ENCODE measurements at regions not wholly inside any gene's neighbourhood (a gene's known extent, or its start where the extent isn't known, plus 50 kb on each side); places are given as distances from the start of the nearest gene placed in this dataset.
A peak's percentile ranks its signal among the peaks of the same experiment; 100 is the strongest.

GRCh38 chr5:25441810-25442209 is 797.0 kb upstream of the CDH10 start:
- H4K8ac ChIP-seq (ENCODE audit: extremely low read depth, insufficient read depth, low read length): no peak overlapping the region
- no peak overlapping the region for H3K27ac ChIP-seq (ENCODE audit: low read depth, low read length)
- peaks cover 4 to 20% of the 10 kb centered on the region in 2 experiments for H4K20me1 ChIP-seq (replicated peaks in 1 of 2; ENCODE audit: control insufficient read depth in 1 of 2, insufficient read depth in 2 of 2, low read length in 2 of 2)
- H2BK12ac ChIP-seq (ENCODE audit: low read depth, low read length): no peak overlapping the region
- peak overlapping the region; percentile 62; the same call in 1 of the 2 replicates for H3K18ac ChIP-seq (ENCODE audit: extremely low read depth, low read length)
- H2BK20ac ChIP-seq (ENCODE audit: low read length): no peak overlapping the region
- FAIRE-seq (peak; percentile 57), DNase-seq (ENCODE audit: low read depth in 1 of 2, low spot score in 2 of 2) (no peak)
- H3K4me3 ChIP-seq (ENCODE audit: extremely low read depth in 1 of 4, insufficient read depth in 2 of 4, low read depth in 3 of 4, low read length in 4 of 4): peak overlapping the region; percentile 69 to 83 (median 77)
- no peak overlapping the region for H4K5ac ChIP-seq (ENCODE audit: insufficient read length, low read depth, low read length)
- no peak overlapping the region for H2BK15ac ChIP-seq (ENCODE audit: low read length)
- no peak overlapping the region for H3K14ac ChIP-seq (ENCODE audit: insufficient read length)
- ChIA-PET POLR2A (ENCODE audit: partially characterized antibody) (interaction anchor here (1.0 to 1.2 kb wide), 3 partner anchors 12 to 127 kb away, joined by 3 to 4 read pairs (median 4); no protein-coding TSS in a partner anchor), CTCF (ENCODE audit: partially characterized antibody) (interaction anchor here (1.1 kb wide), 1 partner anchor 319 kb away, joined by 3 read pairs; no protein-coding TSS in a partner anchor)
- H3K23me2 ChIP-seq (ENCODE audit: low read depth, low read length): no peaks in the 10 kb centered on the region
- H3K27me3 ChIP-seq (replicated peaks in 1 of 4; ENCODE audit: control insufficient read depth in 3 of 4, extremely low read depth in 1 of 4, insufficient read depth in 3 of 4, low read length in 3 of 4): no peaks in the 10 kb centered on the region
- no peak overlapping the region for H3K56ac ChIP-seq (replicated peaks; ENCODE audit: insufficient read length, low read depth, low read length)
- peaks cover 0 to 11% (median 0%) of the 10 kb centered on the region in 4 experiments; a peak in 2 of 7 replicates for H3K4me1 ChIP-seq (replicated peaks in 1 of 4; ENCODE audit: control insufficient read depth in 3 of 4, insufficient read depth in 4 of 4, low read length in 3 of 4)
- peaks cover 36 to 98% of the 10 kb centered on the region in 2 experiments for H3K79me2 ChIP-seq (ENCODE audit: control insufficient read depth in 1 of 2, insufficient read depth in 2 of 2, low read length in 2 of 2)
- no peaks in the 10 kb centered on the region for H3K9me3 ChIP-seq (ENCODE audit: insufficient read depth in 2 of 2, low read depth in 1 of 2, low read length in 1 of 2)
- H3K36me3 ChIP-seq (ENCODE audit: control insufficient read depth in 2 of 4, insufficient read depth in 4 of 4, low read length in 3 of 4): peaks cover 0 to 74% (median 7%) of the 10 kb centered on the region in 4 experiments; a peak in 4 of 8 replicates
- H2BK5ac ChIP-seq (ENCODE audit: low read depth, low read length): no peak overlapping the region
- H3K4ac ChIP-seq (replicated peaks; ENCODE audit: insufficient read length, low read depth, low read length): no peak overlapping the region
- TF ChIP-seq SIN3A (conservative IDR thresholded peaks at IDR 0.05 in 1 of 2, IDR thresholded peaks at IDR 0.05 in 1 of 2; ENCODE audit: low read depth in 1 of 2, low read length in 2 of 2): 0 out of 4 replicates have a peak, but pooled peaks of 1 of the 2 experiments have one; percentile 17
- TF ChIP-seq TCF12 (IDR thresholded peaks at IDR 0.05; ENCODE audit: low read depth, low read length): no peak
- TF ChIP-seq POLR2AphosphoS5 (IDR thresholded peaks at IDR 0.05; ENCODE audit: low read depth, low read length): peak; percentile 71
- no peak for TF ChIP-seq SP2 (IDR thresholded peaks at IDR 0.05; ENCODE audit: low read length)
- 0 out of 2 replicates have a peak, but pooled peaks have one; percentile 26 for TF ChIP-seq TAF1 (IDR thresholded peaks at IDR 0.05; ENCODE audit: low read depth, low read length)
- peak; percentile 55 to 65 for TF ChIP-seq POLR2A (IDR thresholded peaks at IDR 0.05; ENCODE audit: control extremely low read depth in 1 of 2, low read depth in 2 of 2, low read length in 2 of 2)
- peak overlapping the region; percentile 8 to 67 (median 40); a peak in 4 of 7 replicates for H3K9ac ChIP-seq (replicated peaks in 1 of 4; ENCODE audit: extremely low read depth in 1 of 4, low read depth in 3 of 4, low read length in 3 of 4)
- H2BK120ac ChIP-seq (replicated peaks; ENCODE audit: low read depth, low read length): no peak overlapping the region
- no peak overlapping the region for H4K91ac ChIP-seq (replicated peaks; ENCODE audit: insufficient read length, low read length)
- peak overlapping the region; percentile 76 to 93 for H3K4me2 ChIP-seq (ENCODE audit: insufficient read depth in 1 of 2, low read depth in 2 of 2, low read length in 2 of 2)
- WGBS, 2 experiments (ENCODE audit: extremely low coverage in 1 of 2, insufficient coverage in 1 of 2, insufficient read length in 1 of 2, insufficient replicate concordance in 2 of 2, low coverage in 1 of 2, low lambda C conversion rate in 2 of 2, missing lambda C conversion rate in 1 of 2): 14% methylated on average over 4 of the region's 4 CpGs; no CpG with 5 or more reads in 1 of the 2 experiments
- H3K79me1 ChIP-seq (ENCODE audit: low read depth, low read length): 0 out of 2 replicates have a peak, but pooled peaks cover 3% of the 10 kb centered on the region
- no peak overlapping the region for H3K23ac ChIP-seq (ENCODE audit: insufficient read length)
- no peak overlapping the region for H2AFZ ChIP-seq (ENCODE audit: low read length)
- H2AK5ac ChIP-seq (ENCODE audit: low read depth, low read length): no peak overlapping the region

All from H1 (cell line).